T-cell (primary cell): ENCODE measurements at regions not wholly inside any gene's neighbourhood (a gene's known extent, or its start where the extent isn't known, plus 50 kb on each side); places are given as distances from the start of the nearest gene placed in this dataset.

Experiments
- ATAC-seq, 4 experiments: fragments of 200-7000 bp in 3 of 4; fragments of 150-1000 bp in 1 of 4; cut with Tn5 transposase; replicated peaks in 1 of 4; 1 replicate in 3 of 4; 2 replicates in 1 of 4; pipeline ENCODE4 v1.10.0; 2021; ENCODE audit warnings: moderate library complexity in 3 of 4, mild to moderate bottlenecking in 2 of 4, moderate number of reproducible peaks in 1 of 4
- CTCF ChIA-PET, 2 donors: fragments of 300-600 bp; sonication (Branson Sonifier 250); formaldehyde crosslinking; loops; one replicate each; lab custom pipeline; 2022; ENCODE audit warnings: antibody characterized with exemption in 2 of 2; lab: Charles Lee
- POLR2A ChIA-PET, 2 donors: fragments of 300-600 bp; sonication (Branson Sonifier 250); formaldehyde crosslinking; loops; one replicate each; lab custom pipeline; 2022; ENCODE audit warnings: antibody characterized with exemption in 2 of 2; lab: Charles Lee
- DNase-seq, 35 experiments: peaks; one replicate each; pipeline versions ENCODE4 v3.0.0 to v3.0.0-alpha.2; 2013 to 2023
- H3K27ac ChIP-seq: one replicate; pipeline ENCODE4 v1.5.1; 2013; ENCODE audit warnings: low read length
- H3K27me3 ChIP-seq, 2 experiments: replicated peaks in 1 of 2; 1 replicate in 1 of 2; 2 replicates in 1 of 2; pipeline versions ENCODE4 v1.6.1 to v1.7.0; 2013; ENCODE audit warnings: low read length in 1 of 2, mixed read lengths in 1 of 2; ENCODE audit not compliant: control insufficient read depth in 2 of 2, insufficient read depth in 2 of 2; ENCODE audit errors: extremely low read depth in 1 of 2
- H3K36me3 ChIP-seq, 2 donors: 1 replicate in 1 of 2; 2 replicates in 1 of 2; pipeline versions ENCODE4 v1.6.1 to v1.7.0; 2013; ENCODE audit warnings: low read length in 1 of 2; ENCODE audit not compliant: control insufficient read depth in 2 of 2, insufficient read depth in 1 of 2; ENCODE audit errors: extremely low read depth in 1 of 2
- H3K4me1 ChIP-seq, 2 experiments: 1 replicate in 1 of 2; 2 replicates in 1 of 2; pipeline versions ENCODE4 v1.6.1 to v1.7.0; 2013; ENCODE audit warnings: low read length in 2 of 2, mixed read lengths in 1 of 2; ENCODE audit not compliant: insufficient read depth in 2 of 2, control insufficient read depth in 1 of 2; ENCODE audit errors: extremely low read depth in 1 of 2
- H3K4me3 ChIP-seq, 2 donors: 1 replicate in 1 of 2; 2 replicates in 1 of 2; pipeline versions ENCODE4 v1.5.1 to v1.7.0; 2013; ENCODE audit warnings: mild to moderate bottlenecking in 2 of 2, low read length in 1 of 2, moderate library complexity in 1 of 2; ENCODE audit not compliant: control insufficient read depth in 1 of 2; ENCODE audit errors: extremely low read depth in 1 of 2
- H3K9me3 ChIP-seq: 2 replicates; pipeline ENCODE4 v1.7.0; 2013
- H3K27ac Mint-ChIP-seq, 2 donors: one replicate each; pipeline ENCODE4 v1.8.0; 2020 to 2021; ENCODE audit warnings: mild to moderate bottlenecking in 2 of 2, mixed read lengths in 2 of 2
- H3K27me3 Mint-ChIP-seq, 2 donors: one replicate each; pipeline ENCODE4 v1.8.0; 2021 to 2022; ENCODE audit warnings: mixed read lengths in 2 of 2
- H3K36me3 Mint-ChIP-seq: one replicate; pipeline ENCODE4 v1.8.0; 2021; ENCODE audit warnings: mixed read lengths
- H3K4me1 Mint-ChIP-seq, 3 donors: one replicate each; pipeline ENCODE4 v1.8.0; 2020 to 2022; ENCODE audit warnings: mixed read lengths in 3 of 3, mild to moderate bottlenecking in 1 of 3
- H3K4me3 Mint-ChIP-seq, 3 donors: one replicate each; pipeline ENCODE4 v1.8.0; 2020 to 2022; ENCODE audit warnings: mild to moderate bottlenecking in 3 of 3, mixed read lengths in 3 of 3, moderate library complexity in 3 of 3
- H3K9me3 Mint-ChIP-seq, 3 donors: one replicate each; pipeline ENCODE4 v1.8.0; 2020 to 2022; ENCODE audit warnings: mixed read lengths in 3 of 3
- WGBS: methylation state at CpG from one replicate; pipeline ENCODE4 v1.1.5; 2013; ENCODE audit warnings: missing lambda C conversion rate; ENCODE audit not compliant: insufficient coverage; 5-methylcytosine and 5-hydroxymethylcytosine counted together

DNA sequence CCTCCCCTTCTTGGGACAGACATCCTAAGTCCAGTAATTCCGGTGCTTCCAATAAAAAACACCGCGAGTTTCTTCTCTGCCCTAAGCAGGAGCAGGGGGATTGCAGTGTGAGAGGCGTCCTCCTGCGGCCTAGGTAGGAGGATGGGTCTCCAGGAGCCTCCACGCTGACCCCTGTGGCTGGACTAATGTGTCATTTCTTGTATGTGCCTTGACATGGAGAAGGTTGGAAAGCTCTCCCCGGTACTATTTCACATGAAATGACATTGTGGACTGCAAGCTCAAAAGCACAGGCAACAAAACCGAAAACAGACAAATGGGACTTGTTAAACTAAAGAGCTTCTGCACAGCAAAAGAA, 66.6 kb upstream of the ENPP6 start:
- H3K4me1 ChIP-seq = peaks cover 22 to 53% of the 10 kb centered on the region in 2 experiments
- ChIA-PET CTCF (no interaction called here), POLR2A (no interaction called here)
- Mint-ChIP-seq H3K9me3 (no peaks in the 10 kb centered on the region), H3K36me3 (no peaks in the 10 kb centered on the region), H3K27me3 (no peaks in the 10 kb centered on the region), H3K27ac (no peak overlapping the region), H3K4me1 (peaks cover 52 to 65% (median 57%) of the 10 kb centered on the region in 3 donors), H3K4me3 (no peak overlapping the region)
- H3K27me3 ChIP-seq = no peaks in the 10 kb centered on the region
- WGBS = 92% methylated on average over 7 of the region's 8 CpGs
- no peak for DNase-seq
- H3K36me3 ChIP-seq = no peaks in the 10 kb centered on the region
- no peak overlapping the region for H3K4me3 ChIP-seq
- H3K9me3 ChIP-seq = no peaks in the 10 kb centered on the region
- H3K27ac ChIP-seq = no peak overlapping the region
- ATAC-seq = no peak

DNA sequence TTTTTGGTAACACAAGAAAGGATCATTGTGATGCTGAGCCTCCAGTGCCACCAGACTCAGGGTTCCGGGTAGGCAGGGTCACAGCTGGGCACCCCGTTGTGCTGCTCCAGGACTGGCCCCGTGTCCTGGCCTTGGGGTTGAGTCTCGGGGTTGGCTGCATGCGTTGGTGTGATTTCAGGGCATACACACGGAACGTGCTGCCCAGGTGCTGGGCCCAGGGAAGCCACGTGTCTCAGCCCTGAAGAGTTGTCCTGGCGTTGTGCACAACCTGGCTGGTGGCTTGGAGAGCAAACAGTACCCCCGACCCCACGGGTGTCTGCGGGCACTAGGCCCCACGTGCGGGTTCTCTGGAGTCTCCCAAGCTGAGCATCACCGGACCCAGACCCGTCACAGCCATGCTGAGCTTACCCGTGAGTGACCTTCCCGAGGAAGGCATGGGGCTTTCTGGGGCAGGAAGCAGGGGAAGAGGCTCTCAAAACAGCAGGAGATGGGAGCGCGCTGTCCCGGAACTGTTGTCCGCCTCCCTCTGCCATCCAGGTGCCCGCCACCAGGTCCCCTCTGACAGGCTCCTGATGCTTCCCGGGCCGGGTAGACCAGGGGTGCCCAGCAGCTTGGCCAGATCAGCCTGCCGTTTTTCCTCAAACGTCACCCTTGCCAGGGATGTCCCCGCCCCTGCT, 66.1 kb upstream of the ENPP6 start:
- Mint-ChIP-seq H3K4me3 (no peak overlapping the region), H3K27ac (no peak overlapping the region), H3K9me3 (no peaks in the 10 kb centered on the region), H3K27me3 (no peaks in the 10 kb centered on the region), H3K36me3 (no peaks in the 10 kb centered on the region), H3K4me1 (peaks cover 47 to 61% (median 52%) of the 10 kb centered on the region in 3 donors)
- H3K36me3 ChIP-seq = no peaks in the 10 kb centered on the region
- ChIA-PET POLR2A (interaction anchor here in 1 of 2 donors (0.8 kb wide), 1 partner anchor 20 kb away, joined by 3 read pairs; no protein-coding TSS in a partner anchor), CTCF (no interaction called here)
- H3K4me1 ChIP-seq = peaks cover 21 to 48% of the 10 kb centered on the region in 2 experiments
- H3K9me3 ChIP-seq = no peaks in the 10 kb centered on the region
- no peak overlapping the region for H3K4me3 ChIP-seq
- DNase-seq (no peak), ATAC-seq (no peak)
- H3K27me3 ChIP-seq = no peaks in the 10 kb centered on the region
- no peak overlapping the region for H3K27ac ChIP-seq
- WGBS = 91% methylated on average over 28 of the region's 28 CpGs

DNA sequence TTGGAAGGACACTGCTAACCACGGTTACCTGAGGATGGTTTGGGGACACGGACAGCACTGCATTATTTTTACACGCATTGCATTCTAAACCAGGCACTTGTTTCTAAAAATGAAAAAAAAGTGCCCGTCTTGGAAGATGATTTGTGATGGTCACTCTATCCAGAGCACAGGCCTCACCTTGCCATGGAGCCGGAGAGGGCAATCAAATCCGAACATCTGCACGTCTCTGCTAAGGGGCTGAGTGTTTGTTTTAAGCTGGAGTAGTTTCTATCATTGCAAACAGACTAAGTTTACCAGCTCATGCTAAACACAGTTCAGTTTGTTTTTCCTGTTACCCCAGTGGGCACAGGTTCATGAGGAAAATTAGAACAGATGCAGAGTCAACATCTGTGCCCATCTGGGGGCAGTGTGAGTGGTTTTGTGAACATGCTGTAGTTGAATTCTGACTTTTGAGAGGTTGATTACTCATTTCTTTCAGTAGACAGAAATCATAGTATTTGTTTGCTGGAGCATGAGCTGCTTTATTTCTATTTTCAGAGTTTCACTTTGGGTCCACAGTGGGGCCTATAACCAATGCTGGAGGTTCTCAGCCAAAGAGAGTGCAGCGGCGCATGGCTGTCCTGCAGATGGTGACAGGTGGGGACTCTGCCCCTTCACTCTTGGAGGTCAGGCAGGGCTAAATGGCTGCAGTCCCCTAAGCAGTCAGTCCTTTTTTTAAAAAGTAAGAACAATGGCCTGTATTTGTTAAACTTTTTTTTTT, 65.4 kb upstream of the ENPP6 start:
- H3K27me3 ChIP-seq = no peaks in the 10 kb centered on the region
- DNase-seq = no peak
- ChIA-PET CTCF (interaction anchor here in 1 of 2 donors (0.6 kb wide), 1 partner anchor 72 kb away, joined by 3 read pairs; no protein-coding TSS in a partner anchor), POLR2A (interaction anchor here (0.6 to 0.8 kb wide), 2 partner anchors 19 to 238 kb away, joined by 3 to 5 read pairs; no protein-coding TSS in a partner anchor)
- H3K9me3 Mint-ChIP-seq = no peaks in the 10 kb centered on the region
- H3K4me1 ChIP-seq = peaks cover 19 to 42% of the 10 kb centered on the region in 2 experiments
- peaks cover 40 to 53% (median 45%) of the 10 kb centered on the region in 3 donors for H3K4me1 Mint-ChIP-seq
- H3K4me3 ChIP-seq = no peak overlapping the region
- H3K36me3 ChIP-seq = no peaks in the 10 kb centered on the region
- no peaks in the 10 kb centered on the region for H3K9me3 ChIP-seq
- WGBS = 70% methylated on average over 3 of the region's 9 CpGs
- ATAC-seq = no peak
- no peaks in the 10 kb centered on the region for H3K27me3 Mint-ChIP-seq
- H3K36me3 Mint-ChIP-seq = no peaks in the 10 kb centered on the region
- no peak overlapping the region for H3K4me3 Mint-ChIP-seq
- H3K27ac ChIP-seq = no peak overlapping the region
- peak overlapping the region; percentile 76 to 91 for H3K27ac Mint-ChIP-seq

DNA sequence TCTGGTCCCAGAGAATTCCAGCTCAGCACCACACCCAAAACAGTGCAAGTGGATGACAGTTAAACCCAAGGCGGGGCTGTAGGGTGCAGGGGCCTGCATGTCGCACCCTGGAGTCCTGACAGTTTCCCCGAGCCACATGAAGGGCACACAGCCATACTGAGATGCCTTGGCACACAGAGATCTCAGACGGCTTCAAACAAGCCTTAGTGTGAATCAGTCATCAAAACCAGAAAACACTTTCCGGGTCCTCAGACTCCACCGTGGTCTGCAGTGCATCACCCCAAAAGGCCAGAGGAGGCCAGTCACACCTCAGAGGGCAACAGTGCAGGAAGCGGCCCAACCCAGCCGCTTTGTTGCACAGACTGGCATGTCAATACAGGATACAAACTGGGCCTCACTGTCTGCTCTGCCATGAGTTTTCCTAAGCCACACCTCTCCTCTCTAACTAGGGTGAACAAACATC, 64.6 kb upstream of the ENPP6 start:
- no peak overlapping the region for H3K4me3 ChIP-seq
- Mint-ChIP-seq H3K36me3 (no peaks in the 10 kb centered on the region), H3K27ac (peak overlapping the region; percentile 76 to 91), H3K9me3 (no peaks in the 10 kb centered on the region), H3K27me3 (no peaks in the 10 kb centered on the region), H3K4me1 (peaks cover 33 to 47% (median 38%) of the 10 kb centered on the region in 3 donors), H3K4me3 (peak overlapping the region in 2 of 3 donors; percentile 15 to 24)
- DNase-seq = peak in 28 of 35 experiments; percentile 6 to 58 (median 25)
- no peaks in the 10 kb centered on the region for H3K36me3 ChIP-seq
- POLR2A ChIA-PET = interaction anchor here in 1 of 2 donors (0.5 kb wide), 1 partner anchor 15 kb away, joined by 3 read pairs; no protein-coding TSS in a partner anchor
- peak; percentile 70 to 82 (median 81) for ATAC-seq
- CTCF ChIA-PET = no interaction called here
- peak overlapping the region; percentile 50 for H3K27ac ChIP-seq
- H3K9me3 ChIP-seq = no peaks in the 10 kb centered on the region
- H3K4me1 ChIP-seq = peaks cover 16 to 36% of the 10 kb centered on the region in 2 experiments
- H3K27me3 ChIP-seq = no peaks in the 10 kb centered on the region
- 13% methylated on average over 8 of the region's 8 CpGs for WGBS

DNA sequence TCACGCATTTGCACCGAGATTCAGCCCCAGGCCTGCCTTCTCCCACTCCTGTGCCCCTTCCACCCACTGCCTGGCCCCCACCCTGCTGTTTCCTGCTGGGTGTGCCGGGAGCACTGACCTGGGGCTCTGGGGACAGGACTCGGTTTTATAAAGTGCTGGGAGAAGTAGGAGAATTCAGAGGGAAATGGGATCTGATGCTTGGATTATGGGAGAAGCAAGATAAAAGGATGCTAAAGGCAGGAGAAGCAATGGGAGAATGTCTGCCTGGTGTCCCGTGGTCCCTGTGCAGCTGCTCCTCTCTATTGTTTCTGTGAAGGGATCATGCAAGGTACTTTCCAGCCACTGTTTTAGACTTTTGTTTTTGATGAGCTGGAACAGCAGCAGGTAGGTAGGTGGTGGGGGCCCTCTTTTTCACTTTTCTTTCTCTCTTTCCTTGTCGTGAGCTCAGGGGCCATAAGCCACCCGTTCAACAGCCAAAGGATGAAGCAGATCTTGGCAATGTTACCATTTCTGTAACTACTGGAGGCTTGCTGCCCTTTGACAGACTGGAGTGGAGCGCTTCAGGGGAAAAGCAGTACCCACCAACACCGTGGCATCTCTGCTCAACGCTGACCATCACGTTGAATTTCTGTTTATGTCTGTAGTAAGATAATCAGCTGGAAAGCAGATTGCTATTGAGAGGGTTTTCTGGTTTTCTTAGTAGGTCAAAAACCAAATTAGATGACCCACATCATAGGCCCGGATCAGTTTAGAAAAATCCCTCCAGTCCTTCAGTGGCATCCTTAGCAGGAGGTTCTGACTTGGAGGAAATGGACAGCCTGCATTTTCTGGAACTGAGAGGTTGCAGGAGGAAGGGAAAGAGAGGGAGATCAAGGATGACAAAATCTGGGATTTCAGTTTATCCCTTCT, 63.8 kb upstream of the ENPP6 start:
- H3K36me3 Mint-ChIP-seq = no peaks in the 10 kb centered on the region
- H3K27ac ChIP-seq = peak overlapping the region; percentile 50
- 64% methylated on average over 5 of the region's 12 CpGs for WGBS
- no peak overlapping the region for H3K4me3 ChIP-seq
- CTCF ChIA-PET = no interaction called here
- H3K9me3 Mint-ChIP-seq = peaks cover 3 to 4% (median 4%) of the 10 kb centered on the region in 3 donors
- H3K27me3 ChIP-seq = no peaks in the 10 kb centered on the region
- H3K27me3 Mint-ChIP-seq = no peaks in the 10 kb centered on the region
- H3K4me1 ChIP-seq = peaks cover 16 to 36% of the 10 kb centered on the region in 2 experiments
- peak overlapping the region; percentile 6 to 56 (median 21) for H3K4me3 Mint-ChIP-seq
- H3K4me1 Mint-ChIP-seq = peaks cover 33 to 47% (median 38%) of the 10 kb centered on the region in 3 donors
- POLR2A ChIA-PET = interaction anchor here in 1 of 2 donors (0.5 kb wide), 1 partner anchor 15 kb away, joined by 3 read pairs; no protein-coding TSS in a partner anchor
- no peaks in the 10 kb centered on the region for H3K36me3 ChIP-seq
- no peak for ATAC-seq
- no peaks in the 10 kb centered on the region for H3K9me3 ChIP-seq
- no peak for DNase-seq
- H3K27ac Mint-ChIP-seq = peak overlapping the region; percentile 76 to 91
